ENCODE measurements at regions not wholly inside any gene's neighbourhood (a gene's known extent, or its start where the extent isn't known, plus 50 kb on each side); places are given as distances from the start of the nearest gene placed in this dataset.
"Not testable (repeated sequence)": the region's sequence is repeated elsewhere in the genome, so short reads cannot be mapped to it uniquely, and the experiment has no call there.

- no peak for DNase-seq
These were observed 108.8 kb upstream of the CENPE start for GRCh38 chr4:103306870-103307375.

- no peak for DNase-seq
These were observed 107.2 kb upstream of the CENPE start for GRCh38 chr4:103305355-103305754.

- DNase-seq: no peak
These were observed 104.9 kb upstream of the CENPE start for GRCh38 chr4:103303011-103303410.

GRCh38 chr4:103292959-103293358 lies 94.8 kb upstream of the CENPE start:
- DNase-seq: no peak

GRCh38 chr4:103292373-103292772 lies 94.2 kb upstream of the CENPE start:
- DNase-seq: no peak

GRCh38 chr4:103289186-103289585 lies 91.0 kb upstream of the CENPE start:
- DNase-seq: no peak

GRCh38 chr4:103272174-103272573 lies 74.0 kb upstream of the CENPE start:
- DNase-seq: no peak

GRCh38 chr4:103268746-103269145 lies 70.6 kb upstream of the CENPE start:
- no peak for DNase-seq

GRCh38 chr4:103264905-103265304 lies 66.8 kb upstream of the CENPE start:
- no peak for DNase-seq

- DNase-seq: not testable (repeated sequence)
These were observed 57.9 kb upstream of the CENPE start for GRCh38 chr4:103256068-103256467.
